ENCODE measurements at regions not wholly inside any gene's neighbourhood (a gene's known extent, or its start where the extent isn't known, plus 50 kb on each side); places are given as distances from the start of the nearest gene placed in this dataset.
"Not testable (repeated sequence)": the region's sequence is repeated elsewhere in the genome, so short reads cannot be mapped to it uniquely, and the experiment has no call there.

- Mint-ChIP-seq H3K36me3 (ENCODE audit: low read depth) (no peaks in the 10 kb centered on the region), H3K9me3 (peaks cover 52% of the 10 kb centered on the region), H3K27ac (no peak overlapping the region)
Observed at GRCh38 chr14:27573018-27573417, 975.2 kb upstream of the NOVA1 start.

GRCh38 chr14:27587103-27587502, 989.3 kb upstream of the NOVA1 start:
- no peak overlapping the region for H3K4me3 Mint-ChIP-seq

More at GRCh38 chr14:27573018-27573417, 975.2 kb upstream of the NOVA1 start:
- Mint-ChIP-seq H3K4me1 (ENCODE audit: low read depth) (no peaks in the 10 kb centered on the region), H3K4me3 (no peak overlapping the region), H3K27me3 (ENCODE audit: low read depth) (no peaks in the 10 kb centered on the region)

GRCh38 chr14:27605282-27605681, 1007.4 kb upstream of the NOVA1 start:
- H3K27ac Mint-ChIP-seq, result no peak overlapping the region

More at GRCh38 chr14:27587103-27587502, 989.3 kb upstream of the NOVA1 start:
- peaks cover 31% of the 10 kb centered on the region for H3K9me3 Mint-ChIP-seq
- H3K27me3 Mint-ChIP-seq (ENCODE audit: low read depth), result no peaks in the 10 kb centered on the region
- no peaks in the 10 kb centered on the region for H3K36me3 Mint-ChIP-seq (ENCODE audit: low read depth)
- H3K4me1 Mint-ChIP-seq (ENCODE audit: low read depth), result no peaks in the 10 kb centered on the region
- H3K27ac Mint-ChIP-seq, result no peak overlapping the region

GRCh38 chr14:27608377-27608776, 1010.5 kb upstream of the NOVA1 start:
- Mint-ChIP-seq H3K27ac (no peak overlapping the region), H3K9me3 (peaks cover 22% of the 10 kb centered on the region), H3K36me3 (ENCODE audit: low read depth) (no peaks in the 10 kb centered on the region), H3K27me3 (ENCODE audit: low read depth) (no peaks in the 10 kb centered on the region), H3K4me1 (ENCODE audit: low read depth) (no peaks in the 10 kb centered on the region), H3K4me3 (no peak overlapping the region)

More at GRCh38 chr14:27605282-27605681, 1007.4 kb upstream of the NOVA1 start:
- H3K36me3 Mint-ChIP-seq (ENCODE audit: low read depth), result no peaks in the 10 kb centered on the region
- no peaks in the 10 kb centered on the region for H3K4me1 Mint-ChIP-seq (ENCODE audit: low read depth)
- no peak overlapping the region for H3K4me3 Mint-ChIP-seq
- no peaks in the 10 kb centered on the region for H3K27me3 Mint-ChIP-seq (ENCODE audit: low read depth)
- H3K9me3 Mint-ChIP-seq, result peaks cover 24% of the 10 kb centered on the region

- no peaks in the 10 kb centered on the region for H3K36me3 Mint-ChIP-seq (ENCODE audit: low read depth)
- peaks cover 23% of the 10 kb centered on the region for H3K9me3 Mint-ChIP-seq
- H3K27ac Mint-ChIP-seq, result no peak overlapping the region
- H3K4me3 Mint-ChIP-seq, result no peak overlapping the region
- no peaks in the 10 kb centered on the region for H3K27me3 Mint-ChIP-seq (ENCODE audit: low read depth)
- no peaks in the 10 kb centered on the region for H3K4me1 Mint-ChIP-seq (ENCODE audit: low read depth)
Observed at GRCh38 chr14:27612121-27612520, 1014.3 kb upstream of the NOVA1 start.

- no peaks in the 10 kb centered on the region for H3K36me3 Mint-ChIP-seq (ENCODE audit: low read depth)
- H3K27me3 Mint-ChIP-seq (ENCODE audit: low read depth), result no peaks in the 10 kb centered on the region
- H3K9me3 Mint-ChIP-seq, result peaks cover 19% of the 10 kb centered on the region
- no peaks in the 10 kb centered on the region for H3K4me1 Mint-ChIP-seq (ENCODE audit: low read depth)
- no peak overlapping the region for H3K4me3 Mint-ChIP-seq
- H3K27ac Mint-ChIP-seq, result no peak overlapping the region
Observed at GRCh38 chr14:27613102-27613501, 1015.3 kb upstream of the NOVA1 start.

GRCh38 chr14:27623782-27624181, 1025.9 kb upstream of the NOVA1 start:
- Mint-ChIP-seq H3K4me1 (ENCODE audit: low read depth) (no peaks in the 10 kb centered on the region), H3K27me3 (ENCODE audit: low read depth) (no peaks in the 10 kb centered on the region), H3K27ac (no peak overlapping the region), H3K36me3 (ENCODE audit: low read depth) (no peaks in the 10 kb centered on the region), H3K4me3 (no peak overlapping the region), H3K9me3 (peaks cover 48% of the 10 kb centered on the region)

- Mint-ChIP-seq H3K4me3 (no peak overlapping the region), H3K9me3 (peaks cover 32% of the 10 kb centered on the region)
Observed at GRCh38 chr14:27634056-27634970, 1036.5 kb upstream of the NOVA1 start.

GRCh38 chr14:27640688-27641087, 1042.9 kb upstream of the NOVA1 start:
- peaks cover 25% of the 10 kb centered on the region for H3K9me3 Mint-ChIP-seq
- not testable (repeated sequence) for H3K4me3 Mint-ChIP-seq; H3K27ac Mint-ChIP-seq; H3K27me3 Mint-ChIP-seq (ENCODE audit: low read depth); H3K36me3 Mint-ChIP-seq (ENCODE audit: low read depth); H3K4me1 Mint-ChIP-seq (ENCODE audit: low read depth)

More at GRCh38 chr14:27634056-27634970, 1036.5 kb upstream of the NOVA1 start:
- Mint-ChIP-seq H3K27ac (no peak overlapping the region), H3K4me1 (ENCODE audit: low read depth) (no peaks in the 10 kb centered on the region), H3K36me3 (ENCODE audit: low read depth) (peaks cover 1% of the 10 kb centered on the region), H3K27me3 (ENCODE audit: low read depth) (no peaks in the 10 kb centered on the region)

- Mint-ChIP-seq H3K4me1 (ENCODE audit: low read depth) (no peaks in the 10 kb centered on the region), H3K27me3 (ENCODE audit: low read depth) (no peaks in the 10 kb centered on the region), H3K36me3 (ENCODE audit: low read depth) (no peaks in the 10 kb centered on the region), H3K27ac (no peak overlapping the region), H3K9me3 (peaks cover 18% of the 10 kb centered on the region), H3K4me3 (no peak overlapping the region)
Observed at GRCh38 chr14:27642251-27642866, 1044.5 kb upstream of the NOVA1 start.

- no peaks in the 10 kb centered on the region for H3K27me3 Mint-ChIP-seq (ENCODE audit: low read depth)
- peaks cover 51% of the 10 kb centered on the region for H3K9me3 Mint-ChIP-seq
- no peaks in the 10 kb centered on the region for H3K4me1 Mint-ChIP-seq (ENCODE audit: low read depth)
- H3K4me3 Mint-ChIP-seq, result no peak overlapping the region
- no peaks in the 10 kb centered on the region for H3K36me3 Mint-ChIP-seq (ENCODE audit: low read depth)
- H3K27ac Mint-ChIP-seq, result no peak overlapping the region
Observed at GRCh38 chr14:27660683-27661082, 1062.8 kb upstream of the NOVA1 start.

GRCh38 chr14:27668531-27668930, 1070.7 kb upstream of the NOVA1 start:
- H3K27ac Mint-ChIP-seq, result no peak overlapping the region
- H3K4me1 Mint-ChIP-seq (ENCODE audit: low read depth), result no peaks in the 10 kb centered on the region
- peaks cover 57% of the 10 kb centered on the region for H3K9me3 Mint-ChIP-seq
- no peak overlapping the region for H3K4me3 Mint-ChIP-seq
- H3K27me3 Mint-ChIP-seq (ENCODE audit: low read depth), result no peaks in the 10 kb centered on the region
- H3K36me3 Mint-ChIP-seq (ENCODE audit: low read depth), result no peaks in the 10 kb centered on the region

- Mint-ChIP-seq H3K4me3 (no peak overlapping the region), H3K27ac (no peak overlapping the region), H3K9me3 (peaks cover 37% of the 10 kb centered on the region), H3K4me1 (ENCODE audit: low read depth) (no peaks in the 10 kb centered on the region), H3K27me3 (ENCODE audit: low read depth) (no peaks in the 10 kb centered on the region), H3K36me3 (ENCODE audit: low read depth) (no peaks in the 10 kb centered on the region)
Observed at GRCh38 chr14:27672047-27672446, 1074.2 kb upstream of the NOVA1 start.

- H3K36me3 Mint-ChIP-seq (ENCODE audit: low read depth); H3K4me3 Mint-ChIP-seq; H3K4me1 Mint-ChIP-seq (ENCODE audit: low read depth); H3K27me3 Mint-ChIP-seq (ENCODE audit: low read depth); H3K27ac Mint-ChIP-seq: not testable (repeated sequence)
- H3K9me3 Mint-ChIP-seq, result peaks cover 33% of the 10 kb centered on the region
Observed at GRCh38 chr14:27672811-27673737, 1075.2 kb upstream of the NOVA1 start.

Data from T-helper 1 cell treated with Interleukin-12 subunit alpha and Interleukin-12 subunit beta and Interleukin-4 antibody, amounts not matched to agents 30 μg/mL and 1 μg/mL, for 36 hours (primary cell).